ENCODE measurements at regions not wholly inside any gene's neighbourhood (a gene's known extent, or its start where the extent isn't known, plus 50 kb on each side); places are given as distances from the start of the nearest gene placed in this dataset.

DNA sequence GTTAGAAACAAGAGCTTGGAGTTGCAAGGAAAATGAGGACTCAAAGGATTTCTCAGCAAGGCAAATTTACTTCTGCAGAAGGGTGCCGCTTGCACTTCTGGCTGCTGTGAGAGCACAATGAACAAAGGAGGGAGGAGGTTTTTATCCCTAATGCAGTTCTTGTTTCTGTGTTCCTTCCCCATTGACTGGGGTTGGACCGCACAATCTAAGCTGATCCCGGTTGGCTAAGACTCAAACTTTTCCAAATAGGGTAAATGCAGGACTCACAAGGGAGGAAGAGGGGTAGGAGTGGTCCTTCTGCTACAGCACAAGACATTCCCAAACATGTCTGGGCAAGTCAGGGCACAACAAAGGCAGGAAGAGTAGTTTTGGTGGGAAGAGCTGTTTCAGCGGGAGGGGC, 249.6 kb upstream of the MOCS1 start:
- TF ChIP-seq, protein P1, sequence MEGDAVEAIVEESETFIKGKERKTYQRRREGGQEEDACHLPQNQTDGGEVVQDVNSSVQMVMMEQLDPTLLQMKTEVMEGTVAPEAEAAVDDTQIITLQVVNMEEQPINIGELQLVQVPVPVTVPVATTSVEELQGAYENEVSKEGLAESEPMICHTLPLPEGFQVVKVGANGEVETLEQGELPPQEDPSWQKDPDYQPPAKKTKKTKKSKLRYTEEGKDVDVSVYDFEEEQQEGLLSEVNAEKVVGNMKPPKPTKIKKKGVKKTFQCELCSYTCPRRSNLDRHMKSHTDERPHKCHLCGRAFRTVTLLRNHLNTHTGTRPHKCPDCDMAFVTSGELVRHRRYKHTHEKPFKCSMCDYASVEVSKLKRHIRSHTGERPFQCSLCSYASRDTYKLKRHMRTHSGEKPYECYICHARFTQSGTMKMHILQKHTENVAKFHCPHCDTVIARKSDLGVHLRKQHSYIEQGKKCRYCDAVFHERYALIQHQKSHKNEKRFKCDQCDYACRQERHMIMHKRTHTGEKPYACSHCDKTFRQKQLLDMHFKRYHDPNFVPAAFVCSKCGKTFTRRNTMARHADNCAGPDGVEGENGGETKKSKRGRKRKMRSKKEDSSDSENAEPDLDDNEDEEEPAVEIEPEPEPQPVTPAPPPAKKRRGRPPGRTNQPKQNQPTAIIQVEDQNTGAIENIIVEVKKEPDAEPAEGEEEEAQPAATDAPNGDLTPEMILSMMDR (optimal IDR thresholded peaks at IDR 0.05 in 1 of 3, IDR thresholded peaks at IDR 0.05 in 1 of 3, conservative IDR thresholded peaks at IDR 0.05 in 1 of 3; ENCODE audit: extremely low read depth in 1 of 3, insufficient read depth in 2 of 3, low read length in 3 of 3): no peak
- TF ChIP-seq EZH2 (IDR thresholded peaks at IDR 0.05; ENCODE audit: low read length): no peak

Measured in keratinocyte (primary cell).